AG09319 (cell line): ENCODE measurements at regions not wholly inside any gene's neighbourhood (a gene's known extent, or its start where the extent isn't known, plus 50 kb on each side); places are given as distances from the start of the nearest gene placed in this dataset.

Experiments
- DNase-seq: peaks from one replicate; pipeline ENCODE4 v3.0.0-alpha.2; 2010; ENCODE audit warnings: low read depth; ENCODE audit errors: extremely low read depth
- TF ChIP-seq, protein P1 (sequence below): IDR thresholded peaks from 2 replicates; pipeline ENCODE4 v1.5.1; 2011; ENCODE audit warnings: low read depth, mild to moderate bottlenecking, inconsistent platforms, low read length, moderate library complexity

DNA sequence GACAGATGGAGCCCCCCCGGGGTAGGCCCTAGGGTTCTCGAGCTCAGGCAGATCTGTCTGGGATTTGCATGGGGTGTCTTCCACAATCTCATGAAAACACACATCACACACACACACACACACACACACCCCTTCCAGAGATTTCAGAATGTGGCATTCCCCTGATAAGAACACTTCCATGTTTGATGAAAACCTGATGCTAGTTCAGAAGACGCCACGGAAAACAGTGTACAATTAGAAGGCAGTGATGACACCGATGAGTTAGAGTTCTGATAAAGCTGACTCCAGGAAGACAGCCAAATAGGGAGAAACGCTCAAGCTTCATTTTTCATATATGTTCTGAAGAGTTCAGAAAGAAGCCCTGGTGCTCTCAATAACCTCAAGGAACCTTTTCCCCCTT lies 438.7 kb upstream of the JARID2 start:
- no peak for DNase-seq
- TF ChIP-seq, protein P1, sequence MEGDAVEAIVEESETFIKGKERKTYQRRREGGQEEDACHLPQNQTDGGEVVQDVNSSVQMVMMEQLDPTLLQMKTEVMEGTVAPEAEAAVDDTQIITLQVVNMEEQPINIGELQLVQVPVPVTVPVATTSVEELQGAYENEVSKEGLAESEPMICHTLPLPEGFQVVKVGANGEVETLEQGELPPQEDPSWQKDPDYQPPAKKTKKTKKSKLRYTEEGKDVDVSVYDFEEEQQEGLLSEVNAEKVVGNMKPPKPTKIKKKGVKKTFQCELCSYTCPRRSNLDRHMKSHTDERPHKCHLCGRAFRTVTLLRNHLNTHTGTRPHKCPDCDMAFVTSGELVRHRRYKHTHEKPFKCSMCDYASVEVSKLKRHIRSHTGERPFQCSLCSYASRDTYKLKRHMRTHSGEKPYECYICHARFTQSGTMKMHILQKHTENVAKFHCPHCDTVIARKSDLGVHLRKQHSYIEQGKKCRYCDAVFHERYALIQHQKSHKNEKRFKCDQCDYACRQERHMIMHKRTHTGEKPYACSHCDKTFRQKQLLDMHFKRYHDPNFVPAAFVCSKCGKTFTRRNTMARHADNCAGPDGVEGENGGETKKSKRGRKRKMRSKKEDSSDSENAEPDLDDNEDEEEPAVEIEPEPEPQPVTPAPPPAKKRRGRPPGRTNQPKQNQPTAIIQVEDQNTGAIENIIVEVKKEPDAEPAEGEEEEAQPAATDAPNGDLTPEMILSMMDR: no peak

DNA sequence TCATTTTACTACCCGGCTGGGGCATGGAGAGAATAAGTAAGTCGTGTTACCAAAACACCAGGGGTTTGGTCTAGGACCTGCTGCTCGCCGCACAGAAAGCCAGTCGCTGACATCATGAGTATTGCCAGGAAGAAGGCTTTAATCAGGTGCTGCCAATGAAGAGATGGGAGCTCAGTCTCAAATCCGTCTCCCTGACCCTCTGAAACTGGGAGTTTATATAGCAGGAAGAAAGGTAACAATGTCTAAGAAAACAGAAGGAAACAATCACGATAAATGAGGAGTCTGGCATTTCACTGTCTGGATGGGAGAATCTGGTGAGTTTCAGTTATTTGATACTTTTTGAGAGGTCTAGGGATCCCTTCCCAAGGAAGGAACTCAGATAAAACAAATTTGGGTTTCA lies 437.9 kb upstream of the JARID2 start:
- TF ChIP-seq, protein P1: no peak

DNA sequence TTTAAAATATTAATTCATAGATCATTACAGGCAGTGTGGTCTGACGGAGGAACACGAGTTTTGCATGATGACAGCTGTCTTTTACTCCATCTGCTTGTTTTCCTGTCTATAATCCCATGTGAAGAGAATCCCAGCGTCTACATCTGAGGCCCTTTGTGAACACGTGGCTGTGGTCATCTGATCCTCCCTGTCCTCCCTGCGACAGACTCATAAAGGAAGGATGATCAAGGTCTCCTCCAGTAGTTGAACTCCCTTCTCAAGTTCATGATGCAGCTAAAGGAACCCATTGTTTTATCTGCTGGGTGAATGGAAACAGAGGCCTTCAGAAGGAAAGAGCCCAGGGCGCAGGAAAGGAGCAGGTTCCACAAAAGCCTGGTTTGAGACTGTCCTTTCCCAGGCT lies 435.8 kb upstream of the JARID2 start:
- no peak for DNase-seq
- TF ChIP-seq, protein P1: no peak

More for the DNA sequence above, 437.9 kb upstream of the JARID2 start:
- DNase-seq: no peak

DNA sequence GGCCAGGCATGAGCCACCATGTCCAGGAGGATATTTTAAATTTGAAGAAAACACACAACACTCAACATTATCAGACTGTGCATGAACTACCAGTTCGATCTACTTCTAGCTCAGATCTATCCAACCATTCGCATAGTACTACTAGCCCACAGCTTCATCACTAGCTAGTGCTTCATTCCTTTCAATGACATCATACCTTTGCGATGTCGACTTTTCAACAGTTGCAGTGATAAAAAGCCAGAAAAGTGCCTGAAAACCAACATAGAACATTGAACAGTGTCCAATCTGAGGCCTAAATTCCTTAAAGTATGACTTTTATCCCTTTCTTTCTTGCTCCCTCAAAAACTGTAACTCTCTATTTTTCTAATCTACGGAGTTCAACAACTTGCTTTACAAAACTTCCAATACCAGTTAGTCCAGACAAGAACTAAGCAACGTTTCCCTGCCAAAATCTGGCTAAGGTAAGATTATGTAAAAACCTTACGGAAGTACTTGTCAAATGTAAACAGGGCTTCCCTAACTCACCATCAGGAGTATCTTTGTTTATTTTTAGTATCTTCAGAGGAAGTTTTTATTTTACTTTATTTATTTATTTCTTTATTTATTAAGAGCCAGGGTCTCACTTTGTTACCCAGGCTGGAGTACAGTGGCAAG lies 434.0 kb upstream of the JARID2 start:
- TF ChIP-seq, protein P1: no peak
- DNase-seq: no peak

DNA sequence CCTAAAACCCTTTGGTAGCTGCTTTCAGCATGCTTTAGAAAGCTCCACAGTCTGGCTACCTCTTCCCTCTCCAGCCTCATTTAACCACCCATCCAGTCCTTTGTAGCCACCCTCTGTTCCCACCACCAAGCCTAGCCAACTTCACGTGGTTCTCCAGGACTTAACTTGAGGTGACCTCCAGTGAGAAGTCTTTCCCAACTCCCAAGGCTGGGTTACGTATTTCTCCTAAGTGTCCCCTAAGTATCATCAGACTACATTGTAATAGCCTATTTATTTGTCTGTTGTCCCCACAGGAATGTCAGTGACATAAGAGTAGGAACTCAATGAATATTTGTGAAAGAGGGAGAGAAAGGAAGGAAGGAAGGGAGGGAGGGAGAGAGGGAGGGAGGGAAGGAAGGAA lies 431.9 kb upstream of the JARID2 start:
- TF ChIP-seq, protein P1: no peak
- DNase-seq: no peak

DNA sequence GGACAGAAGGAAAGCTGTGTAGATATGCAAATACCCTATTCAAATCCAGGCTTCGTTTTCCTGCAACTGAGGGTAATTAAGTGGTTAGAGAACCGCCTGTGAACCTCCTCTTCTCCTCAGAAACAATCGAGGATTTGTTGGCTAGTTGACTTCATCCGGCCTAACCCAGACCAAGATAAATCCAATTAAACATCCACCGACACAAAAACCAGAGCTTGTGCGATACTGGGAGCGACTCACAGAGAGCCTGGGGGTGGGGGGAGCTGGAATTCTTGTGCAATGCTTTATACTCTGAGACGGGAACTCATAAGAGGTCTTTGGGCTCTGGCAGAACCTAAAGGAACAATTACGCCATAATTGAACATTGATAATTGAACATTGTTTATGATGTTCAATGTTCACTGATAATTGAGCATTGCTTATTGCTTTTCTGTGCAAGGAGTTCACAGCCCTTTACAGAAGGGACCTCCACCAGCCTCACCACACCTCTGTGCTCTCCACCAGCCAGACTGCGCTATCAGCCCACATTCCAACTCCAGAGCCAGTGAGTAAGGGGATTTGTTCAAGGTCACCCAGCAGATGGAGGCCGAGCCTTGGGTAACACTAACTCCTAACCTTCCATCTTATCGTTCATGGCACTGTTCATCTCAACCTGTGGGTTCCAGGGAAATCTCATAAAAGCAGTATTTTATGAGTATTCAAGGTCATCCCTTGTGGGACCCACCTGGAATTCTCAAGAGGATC lies 429.6 kb upstream of the JARID2 start:
- TF ChIP-seq, protein P1: no peak
- no peak for DNase-seq

DNA sequence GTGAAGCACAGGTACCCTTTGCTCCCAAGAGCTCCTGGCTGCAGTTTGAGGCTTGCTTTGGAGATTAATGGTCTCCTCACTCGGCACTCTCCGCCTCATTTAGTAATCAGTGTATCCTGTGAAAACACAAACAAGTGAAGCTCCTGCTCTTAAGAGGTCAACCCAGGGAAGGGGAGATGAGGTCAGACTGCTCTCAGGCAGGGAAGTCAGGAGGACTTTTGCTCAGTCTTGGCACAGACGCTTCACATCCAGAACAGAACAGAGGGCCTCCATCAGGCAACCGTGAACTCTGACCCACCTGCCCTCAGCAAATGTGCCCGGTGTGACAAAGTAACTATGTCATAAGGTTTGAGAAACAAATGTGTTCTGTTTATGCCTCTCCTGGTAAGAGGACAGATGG lies 428.8 kb upstream of the JARID2 start:
- DNase-seq: no peak
- TF ChIP-seq, protein P1: no peak
